Astrocyte of the cerebellum (primary cell): ENCODE measurements at regions not wholly inside any gene's neighbourhood (a gene's known extent, or its start where the extent isn't known, plus 50 kb on each side); places are given as distances from the start of the nearest gene placed in this dataset.
A peak's percentile ranks its signal among the peaks of the same experiment; 100 is the strongest.

ENCODE experiments used
- DNase-seq: peaks from one replicate; pipeline ENCODE4 v3.0.0-alpha.2; 2011; ENCODE audit warnings: low read depth
- H3K4me3 ChIP-seq: 2 replicates; pipeline ENCODE4 v1.5.1; 2011; ENCODE audit warnings: mild to moderate bottlenecking, low read depth, low read length, moderate library complexity
- in situ Hi-C: cut with HindIII; loops from 2 replicates; pipeline ENCODE4 v1.10.0; 2017; ENCODE audit warnings: low sequenced_read_pairs
- TF ChIP-seq, protein P1 (sequence below): IDR thresholded peaks from 2 replicates; pipeline ENCODE4 v1.5.1; 2012; ENCODE audit warnings: low read length, low read depth, moderate library complexity, mild to moderate bottlenecking; ENCODE audit errors: missing control alignments

DNA sequence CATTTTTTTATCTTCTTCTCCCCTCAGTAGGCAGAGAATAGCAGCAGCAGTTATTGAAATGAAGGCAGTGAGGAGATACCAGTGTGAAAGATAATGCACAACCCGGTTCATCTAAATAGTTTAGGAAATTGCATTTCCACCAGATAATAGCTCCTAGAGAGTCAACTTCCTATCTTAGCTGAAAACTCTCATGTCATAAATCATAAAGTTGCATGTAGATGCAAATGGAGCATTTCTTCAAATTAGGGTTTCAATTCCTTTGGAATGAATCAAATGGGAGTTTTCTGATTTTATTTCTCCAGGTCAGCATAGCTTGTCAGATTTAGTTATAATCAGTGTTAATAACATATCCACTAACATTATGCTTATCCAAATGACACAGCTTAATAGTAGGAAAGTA is 335.3 kb downstream of the CNTNAP4 start:
- DNase-seq, result no peak
- TF ChIP-seq, protein P1, sequence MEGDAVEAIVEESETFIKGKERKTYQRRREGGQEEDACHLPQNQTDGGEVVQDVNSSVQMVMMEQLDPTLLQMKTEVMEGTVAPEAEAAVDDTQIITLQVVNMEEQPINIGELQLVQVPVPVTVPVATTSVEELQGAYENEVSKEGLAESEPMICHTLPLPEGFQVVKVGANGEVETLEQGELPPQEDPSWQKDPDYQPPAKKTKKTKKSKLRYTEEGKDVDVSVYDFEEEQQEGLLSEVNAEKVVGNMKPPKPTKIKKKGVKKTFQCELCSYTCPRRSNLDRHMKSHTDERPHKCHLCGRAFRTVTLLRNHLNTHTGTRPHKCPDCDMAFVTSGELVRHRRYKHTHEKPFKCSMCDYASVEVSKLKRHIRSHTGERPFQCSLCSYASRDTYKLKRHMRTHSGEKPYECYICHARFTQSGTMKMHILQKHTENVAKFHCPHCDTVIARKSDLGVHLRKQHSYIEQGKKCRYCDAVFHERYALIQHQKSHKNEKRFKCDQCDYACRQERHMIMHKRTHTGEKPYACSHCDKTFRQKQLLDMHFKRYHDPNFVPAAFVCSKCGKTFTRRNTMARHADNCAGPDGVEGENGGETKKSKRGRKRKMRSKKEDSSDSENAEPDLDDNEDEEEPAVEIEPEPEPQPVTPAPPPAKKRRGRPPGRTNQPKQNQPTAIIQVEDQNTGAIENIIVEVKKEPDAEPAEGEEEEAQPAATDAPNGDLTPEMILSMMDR, result no peak
- in situ Hi-C loops, result no loop called here
- H3K4me3 ChIP-seq, result no peak overlapping the region

DNA sequence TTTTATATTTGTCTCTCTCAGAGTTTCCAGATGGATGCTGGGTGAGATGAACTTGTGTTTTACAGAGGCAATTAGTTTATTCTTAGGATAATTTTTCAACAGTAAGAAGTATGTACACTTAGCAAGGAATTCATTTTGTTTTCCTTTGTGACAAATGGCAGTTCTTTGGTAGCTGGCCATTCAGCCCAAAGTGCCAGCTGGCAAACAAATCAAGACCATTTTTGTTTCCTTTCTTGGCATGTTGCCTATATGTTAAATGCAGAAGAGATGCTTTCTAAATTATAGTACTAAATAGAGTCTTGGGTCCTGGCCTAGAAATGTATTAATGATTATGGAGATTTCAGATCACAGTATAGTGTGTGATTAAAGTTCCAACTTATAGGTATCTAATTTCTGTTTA is 337.1 kb downstream of the CNTNAP4 start:
- DNase-seq, result no peak
- H3K4me3 ChIP-seq, result no peak overlapping the region
- in situ Hi-C loops, result no loop called here
- TF ChIP-seq, protein P1, result no peak

DNA sequence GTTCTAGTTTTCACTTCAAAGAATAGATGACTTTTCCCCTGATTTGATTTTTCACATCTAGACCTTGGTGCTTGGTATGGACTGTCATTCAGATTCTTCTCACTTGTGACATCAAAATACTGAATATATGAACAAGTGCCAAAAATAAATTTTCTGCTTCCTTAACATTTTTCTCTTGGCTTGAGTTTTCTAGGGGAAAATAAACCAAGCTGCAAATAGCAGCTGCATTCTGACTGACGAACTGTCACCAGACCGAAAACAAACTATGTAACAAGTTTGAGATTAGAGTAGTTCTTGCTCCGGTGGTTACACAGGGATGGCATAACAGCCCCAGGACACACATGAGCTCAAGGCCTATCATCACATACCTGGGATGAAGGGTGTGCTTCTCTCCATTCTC is 345.7 kb downstream of the CNTNAP4 start:
- in situ Hi-C loops, result no loop called here
- TF ChIP-seq, protein P1, result no peak
- no peak overlapping the region for H3K4me3 ChIP-seq
- no peak for DNase-seq

DNA sequence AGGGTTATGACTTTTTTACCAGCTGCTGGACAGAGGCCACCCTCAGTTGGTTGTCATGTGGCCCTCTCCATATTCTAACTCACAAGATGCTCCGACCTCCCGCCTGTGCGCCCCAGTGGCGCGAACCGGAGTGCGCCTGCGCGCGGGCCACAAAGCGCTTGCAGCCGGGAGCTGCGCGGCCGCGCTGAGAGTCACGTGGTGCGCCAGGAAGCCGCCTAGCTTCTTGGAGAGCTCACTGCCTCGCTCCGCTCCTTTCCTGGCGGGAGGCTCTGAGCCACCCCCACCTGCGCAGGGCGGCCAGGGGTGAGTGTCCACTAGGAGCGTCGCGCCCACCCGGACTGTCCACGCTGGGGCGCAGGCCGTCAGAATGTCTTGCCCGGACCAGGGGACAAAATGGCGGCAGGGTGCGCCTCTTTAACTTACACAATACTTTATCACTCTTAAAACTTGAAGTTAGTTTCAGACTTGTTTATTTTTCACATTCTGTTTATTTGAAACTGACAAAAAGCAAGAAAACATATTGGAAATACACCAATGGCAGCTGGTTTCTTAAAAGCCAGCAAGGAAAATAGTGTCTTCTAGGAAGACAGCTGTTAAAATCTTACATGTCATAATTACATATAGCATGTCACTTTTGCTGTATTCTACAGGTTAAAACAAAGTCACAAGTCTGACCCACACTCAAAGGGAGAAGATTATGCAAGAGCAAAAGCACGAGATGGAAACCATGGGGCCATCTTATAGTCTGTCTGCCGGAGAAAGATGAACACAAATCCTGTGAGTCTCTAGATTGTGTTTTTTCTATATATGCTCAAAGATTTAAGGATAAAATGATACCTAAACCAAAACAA is 357.9 kb downstream of the CNTNAP4 start:
- DNase-seq, result no peak
- H3K4me3 ChIP-seq, result no peak overlapping the region
- TF ChIP-seq, protein P1, result no peak
- in situ Hi-C loops, result loop anchor here (5.0 kb wide), 1 partner anchor 68 kb away; no protein-coding TSS in a partner anchor

DNA sequence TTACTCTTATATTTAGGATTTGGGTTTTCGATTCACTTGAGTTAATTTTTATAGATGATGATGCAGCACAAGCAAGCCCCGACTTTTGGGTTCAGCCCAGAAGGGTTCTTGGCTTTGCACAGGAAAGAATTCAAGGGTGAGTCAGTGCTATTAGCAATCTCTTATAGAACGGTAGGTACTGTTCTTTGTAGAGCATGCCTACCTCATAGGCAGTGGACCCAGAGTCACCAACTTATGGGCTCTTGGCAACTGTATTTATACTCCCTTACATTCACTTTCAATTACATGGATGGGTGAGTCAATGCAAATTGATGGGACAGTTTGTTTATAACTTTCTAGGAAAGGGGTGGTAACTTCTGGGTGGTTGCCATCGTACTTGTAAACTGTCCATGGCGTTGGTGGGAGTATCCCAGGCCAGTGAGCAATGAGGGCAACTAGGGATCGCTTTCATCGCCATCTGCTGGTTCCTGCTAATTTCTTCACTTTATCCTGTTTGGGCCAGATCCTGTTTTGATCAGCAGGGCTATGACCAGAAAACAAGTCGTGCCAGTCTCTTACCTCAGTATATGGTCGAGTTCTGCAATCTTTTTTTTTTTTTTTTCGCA is 362.6 kb downstream of the CNTNAP4 start:
- TF ChIP-seq, protein P1, result peak; percentile 55
- H3K4me3 ChIP-seq, result no peak overlapping the region
- peak; percentile 16 for DNase-seq
- in situ Hi-C loops, result no loop called here

DNA sequence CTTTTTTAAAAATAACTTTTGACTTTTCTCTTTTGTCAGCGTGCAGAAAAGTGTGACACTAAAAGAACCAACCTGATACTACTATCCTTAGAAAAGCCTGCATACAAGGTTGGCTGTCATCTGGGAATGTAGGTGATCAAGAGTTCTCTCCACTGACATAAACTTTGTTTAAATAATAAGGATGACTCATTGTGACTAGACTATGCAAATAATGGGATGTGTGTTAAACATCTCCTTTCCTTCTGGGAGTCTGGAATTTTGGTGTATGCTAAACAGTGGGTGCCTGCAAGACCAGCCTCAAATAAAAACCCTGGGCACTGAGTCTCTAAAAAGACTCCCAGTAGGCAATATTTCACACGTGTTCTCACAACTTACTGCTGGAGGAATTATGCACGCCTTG is 373.4 kb downstream of the CNTNAP4 start:
- no peak overlapping the region for H3K4me3 ChIP-seq
- DNase-seq, result no peak
- in situ Hi-C loops, result loop anchor here (25.0 kb wide), 1 partner anchor 863 kb away; no protein-coding TSS in a partner anchor
- TF ChIP-seq, protein P1, result no peak
